ENCODE measurements at regions not wholly inside any gene's neighbourhood (a gene's known extent, or its start where the extent isn't known, plus 50 kb on each side); places are given as distances from the start of the nearest gene placed in this dataset.
"Not testable (repeated sequence)": the region's sequence is repeated elsewhere in the genome, so short reads cannot be mapped to it uniquely, and the experiment has no call there.

GRCh38 chr9:61817127-61817705 lies 627.4 kb downstream of the SPATA31A7 start:
- H3K4me3 ChIP-seq; in situ Hi-C loops (cut with MboI; ENCODE audit: low sequenced_read_pairs); H3K9me3 ChIP-seq; H3K27me3 ChIP-seq (ENCODE audit: low read depth); DNase-seq (ENCODE audit: low spot score in 2 of 2); H3K36me3 ChIP-seq (replicated peaks); H3K4me1 ChIP-seq: not testable (repeated sequence)

DNA sequence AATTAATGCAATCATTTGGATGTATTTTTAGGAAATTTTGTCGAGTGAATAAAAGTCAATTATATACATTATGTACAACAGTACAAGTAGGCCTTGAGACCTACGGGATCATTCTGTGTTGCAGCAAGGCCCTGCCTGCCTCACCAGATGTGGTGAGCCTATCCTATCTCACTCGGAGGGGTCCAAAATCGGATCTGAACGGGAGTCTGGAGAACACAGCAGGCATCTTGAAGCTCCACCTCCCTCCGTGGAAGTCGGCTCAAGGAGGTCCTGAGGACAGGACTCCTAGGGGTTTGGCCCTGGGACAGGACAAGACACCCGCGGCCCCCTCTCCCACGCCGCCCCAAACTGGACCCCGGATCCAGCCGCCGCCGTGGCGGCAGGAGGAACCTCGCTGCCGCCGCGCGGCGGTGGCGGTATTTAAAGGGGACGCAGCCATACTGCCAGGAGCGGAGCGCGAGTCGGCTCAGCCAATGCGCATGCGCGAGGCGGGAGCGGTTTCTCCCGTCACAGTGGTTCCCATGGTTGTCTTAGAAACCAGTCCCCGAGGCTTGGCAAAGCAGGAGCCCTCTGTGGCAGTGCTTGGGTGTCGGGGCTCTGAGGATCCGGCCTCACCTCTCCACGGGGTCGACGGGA lies 663.9 kb downstream of the SPATA31A7 start:
- in situ Hi-C loops (cut with MboI; ENCODE audit: low sequenced_read_pairs); H3K36me3 ChIP-seq (replicated peaks); H3K9me3 ChIP-seq; H3K27me3 ChIP-seq (ENCODE audit: low read depth); H3K4me3 ChIP-seq; H3K4me1 ChIP-seq: not testable (repeated sequence)
- DNase-seq (ENCODE audit: low spot score in 2 of 2), result peak in 1 of 2 experiments; percentile 90

GRCh38 chr9:61854260-61854640 lies 664.4 kb downstream of the SPATA31A7 start:
- DNase-seq (ENCODE audit: low spot score in 2 of 2); H3K36me3 ChIP-seq (replicated peaks); H3K27me3 ChIP-seq (ENCODE audit: low read depth); H3K9me3 ChIP-seq; H3K4me1 ChIP-seq; in situ Hi-C loops (cut with MboI; ENCODE audit: low sequenced_read_pairs); H3K4me3 ChIP-seq: not testable (repeated sequence)

DNA sequence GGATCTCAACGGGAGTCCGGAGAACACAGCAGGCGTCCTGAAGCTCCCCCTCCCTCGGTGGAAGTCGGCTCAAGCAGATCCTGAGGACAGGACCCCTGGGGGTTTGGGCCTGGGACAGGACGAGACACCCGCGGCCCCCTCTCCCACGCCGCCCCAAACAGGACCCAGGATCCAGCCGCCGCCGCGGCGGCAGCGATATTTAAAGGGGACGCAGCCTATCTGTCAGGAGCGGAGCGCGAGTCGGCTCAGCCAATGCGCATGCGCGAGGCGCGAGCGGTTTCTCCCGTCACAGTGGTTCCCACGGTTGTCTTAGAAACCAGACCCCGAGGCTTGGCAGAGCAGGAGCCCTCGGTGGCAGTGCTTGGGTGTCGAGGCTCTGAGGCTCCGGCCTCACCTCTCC lies 666.4 kb downstream of the SPATA31A7 start:
- H3K27me3 ChIP-seq (ENCODE audit: low read depth); H3K4me3 ChIP-seq; DNase-seq (ENCODE audit: low spot score in 2 of 2); H3K4me1 ChIP-seq; H3K9me3 ChIP-seq; in situ Hi-C loops (cut with MboI; ENCODE audit: low sequenced_read_pairs); H3K36me3 ChIP-seq (replicated peaks): not testable (repeated sequence)

DNA sequence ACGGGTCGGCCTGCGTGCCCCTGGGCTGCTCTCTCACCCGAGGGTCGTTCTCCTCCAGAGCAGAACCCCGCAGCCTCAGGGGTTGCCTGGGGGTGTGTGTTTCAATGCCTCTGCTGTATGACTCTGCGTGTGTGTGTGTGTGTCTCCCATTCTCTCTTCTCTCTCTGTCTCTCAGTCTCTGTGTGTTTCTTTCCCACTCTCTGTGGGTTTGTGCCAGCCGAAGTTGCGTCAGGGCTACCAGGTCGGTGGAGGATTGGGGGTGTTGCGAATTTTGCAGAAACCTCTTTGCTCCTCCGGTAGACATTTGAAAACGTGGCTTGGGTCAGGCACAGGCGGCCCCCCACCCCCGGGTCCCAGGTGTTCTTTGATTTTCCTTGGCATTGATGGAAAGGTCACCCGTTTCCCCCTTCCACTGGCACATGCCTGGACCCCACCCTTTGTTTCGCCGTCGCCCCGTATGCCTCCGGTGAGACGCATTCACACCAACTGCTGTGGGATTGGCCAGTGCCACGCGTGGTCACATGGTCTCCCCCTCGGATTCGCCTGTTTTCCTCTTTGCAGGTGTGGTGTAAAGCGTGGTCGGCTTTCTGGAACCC lies 667.1 kb downstream of the SPATA31A7 start:
- H3K36me3 ChIP-seq (replicated peaks); H3K4me3 ChIP-seq; H3K9me3 ChIP-seq; H3K27me3 ChIP-seq (ENCODE audit: low read depth); DNase-seq (ENCODE audit: low spot score in 2 of 2); in situ Hi-C loops (cut with MboI; ENCODE audit: low sequenced_read_pairs); H3K4me1 ChIP-seq: not testable (repeated sequence)

DNA sequence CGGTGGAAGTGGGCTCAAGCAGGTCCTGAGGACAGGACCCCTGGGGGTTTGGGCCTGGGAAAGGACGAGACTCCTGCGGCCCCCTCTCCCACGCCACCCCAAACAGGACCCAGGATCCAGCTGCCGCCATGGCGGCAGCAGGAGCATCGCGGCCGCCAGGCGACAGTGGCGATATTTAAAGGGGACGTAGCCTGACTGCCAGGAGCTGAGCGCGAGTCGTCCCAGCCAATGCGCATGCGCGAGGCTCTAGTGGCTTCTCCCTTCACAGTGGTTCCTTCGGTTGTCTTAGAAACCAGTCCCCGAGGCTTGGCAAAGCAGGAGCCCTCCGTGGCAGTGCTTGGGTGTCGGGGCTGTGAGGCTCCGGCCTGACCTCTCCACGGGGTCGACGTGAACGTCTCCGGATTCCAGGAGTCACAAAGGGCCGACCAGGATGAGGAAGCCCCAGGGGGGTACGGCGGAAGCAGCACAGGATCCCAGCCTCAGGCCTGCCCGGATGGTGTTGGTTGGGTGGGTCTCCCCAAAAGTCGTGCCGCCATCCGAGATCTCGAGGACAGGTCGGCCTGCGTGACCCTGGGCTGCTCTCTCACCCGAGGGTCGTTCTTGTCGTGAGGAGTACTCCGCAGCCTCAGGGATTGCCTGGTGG lies 668.0 kb downstream of the SPATA31A7 start:
- H3K4me3 ChIP-seq; in situ Hi-C loops (cut with MboI; ENCODE audit: low sequenced_read_pairs); H3K27me3 ChIP-seq (ENCODE audit: low read depth); H3K36me3 ChIP-seq (replicated peaks); H3K9me3 ChIP-seq; DNase-seq (ENCODE audit: low spot score in 2 of 2); H3K4me1 ChIP-seq: not testable (repeated sequence)

DNA sequence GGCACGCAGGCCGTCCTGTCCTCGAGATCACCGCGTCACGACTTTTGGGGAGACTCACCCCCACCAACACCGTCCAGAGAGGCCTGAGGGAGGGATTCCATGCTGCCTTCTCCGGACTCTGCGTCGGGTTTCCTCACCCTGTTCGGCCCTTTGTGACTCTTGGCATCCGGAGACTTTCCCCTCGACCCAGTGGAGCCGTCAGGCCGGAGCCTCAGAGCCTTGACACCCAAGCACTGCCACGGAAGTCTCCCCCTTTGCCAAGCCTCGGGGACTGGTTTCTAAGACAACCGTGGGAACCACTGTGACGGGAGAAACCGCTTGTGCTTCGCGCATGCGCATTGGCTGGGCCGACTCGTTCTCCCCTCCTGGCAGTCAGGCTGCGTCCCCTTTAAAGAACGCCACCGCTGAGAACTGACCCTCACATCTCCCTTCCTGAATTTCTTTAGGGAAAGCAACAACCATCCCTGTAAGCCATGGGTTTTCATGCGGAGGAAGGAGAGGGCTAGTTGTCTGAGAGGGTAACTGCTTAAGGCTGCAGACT lies 672.7 kb downstream of the SPATA31A7 start:
- H3K4me1 ChIP-seq; in situ Hi-C loops (cut with MboI; ENCODE audit: low sequenced_read_pairs); H3K9me3 ChIP-seq; H3K36me3 ChIP-seq (replicated peaks); H3K27me3 ChIP-seq (ENCODE audit: low read depth); H3K4me3 ChIP-seq: not testable (repeated sequence)
- peak in 1 of 2 experiments; percentile 4 for DNase-seq (ENCODE audit: low spot score in 2 of 2)

DNA sequence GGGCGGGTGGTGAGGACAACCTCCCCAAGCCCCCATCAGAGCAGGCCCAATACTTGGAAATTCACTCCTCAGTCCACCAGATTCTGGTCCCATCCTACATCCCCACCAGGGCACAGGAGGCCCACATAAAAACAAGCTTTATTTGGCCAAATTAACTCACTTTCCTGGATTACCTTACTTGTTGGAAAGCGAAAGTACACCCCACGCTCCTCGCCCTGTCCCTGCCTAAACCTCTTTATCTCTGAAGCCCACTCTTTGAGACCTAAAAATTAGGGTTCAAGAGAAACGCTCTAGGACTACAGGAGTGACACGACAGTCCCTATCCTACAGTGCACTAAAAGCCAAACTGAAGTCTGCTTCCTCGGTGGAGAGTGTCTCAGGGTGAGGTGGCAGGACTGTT lies 674.6 kb downstream of the SPATA31A7 start:
- H3K9me3 ChIP-seq; in situ Hi-C loops (cut with MboI; ENCODE audit: low sequenced_read_pairs); H3K4me1 ChIP-seq; H3K27me3 ChIP-seq (ENCODE audit: low read depth); H3K4me3 ChIP-seq; H3K36me3 ChIP-seq (replicated peaks); DNase-seq (ENCODE audit: low spot score in 2 of 2): not testable (repeated sequence)

DNA sequence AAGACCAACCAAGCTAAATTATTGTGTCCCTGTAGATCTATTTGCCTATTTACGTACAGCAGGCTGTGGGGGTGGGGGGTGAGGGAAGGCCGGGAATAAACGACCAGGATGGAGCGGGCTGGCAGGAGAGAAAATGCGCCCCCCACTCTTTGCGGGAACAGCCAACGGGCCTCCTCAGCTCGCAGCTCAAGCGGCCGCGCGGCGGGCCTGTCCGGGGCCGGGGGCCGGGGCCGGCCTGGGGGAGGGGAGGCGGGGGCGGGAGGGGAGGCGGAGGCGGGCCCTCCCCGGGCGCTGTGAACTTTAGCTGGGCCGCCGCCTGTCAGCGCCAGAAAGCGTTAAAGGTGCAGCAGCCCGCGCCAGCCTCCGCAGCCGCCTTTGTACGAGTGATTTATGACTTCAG lies 679.1 kb downstream of the SPATA31A7 start:
- in situ Hi-C loops (cut with MboI; ENCODE audit: low sequenced_read_pairs); DNase-seq (ENCODE audit: low spot score in 2 of 2); H3K4me3 ChIP-seq; H3K4me1 ChIP-seq; H3K36me3 ChIP-seq (replicated peaks); H3K27me3 ChIP-seq (ENCODE audit: low read depth); H3K9me3 ChIP-seq: not testable (repeated sequence)

GRCh38 chr9:61872329-61872728 lies 682.5 kb downstream of the SPATA31A7 start:
- DNase-seq (ENCODE audit: low spot score in 2 of 2); H3K4me3 ChIP-seq; H3K4me1 ChIP-seq: not testable (repeated sequence)

More at GRCh38 chr9:61872329-61872728, 682.5 kb downstream of the SPATA31A7 start:
- in situ Hi-C loops (cut with MboI; ENCODE audit: low sequenced_read_pairs); H3K9me3 ChIP-seq; H3K36me3 ChIP-seq (replicated peaks); H3K27me3 ChIP-seq (ENCODE audit: low read depth): not testable (repeated sequence)

Data from HAP-1 (cell line).